Neural cell (in vitro differentiated cells): ENCODE measurements at regions not wholly inside any gene's neighbourhood (a gene's known extent, or its start where the extent isn't known, plus 50 kb on each side); places are given as distances from the start of the nearest gene placed in this dataset.

ENCODE experiments used
- H2AFZ ChIP-seq: fragments of 200-600, 300-800 bp; sonication (generic), shearing (Covaris generic); 2 replicates; pipeline ENCODE4 v1.6.0; 2014; ENCODE audit warnings: low read depth, mild to moderate bottlenecking, antibody characterized with exemption, low read length, moderate library complexity
- H3F3A ChIP-seq: fragments of 200-600 bp; shearing (Covaris generic); 2 replicates; pipeline ENCODE4 v1.6.1; 2016; ENCODE audit warnings: mild to moderate bottlenecking, moderate library complexity, mixed read lengths, antibody characterized with exemption, low read length; ENCODE audit not compliant: insufficient read depth, poor library complexity, severe bottlenecking
- H3K27ac ChIP-seq: fragments of 200-600, 300-800 bp; sonication (generic), shearing (Covaris generic); 2 replicates; pipeline ENCODE4 v1.5.1; 2014; ENCODE audit warnings: mild to moderate bottlenecking, low read length, moderate library complexity
- H3K27me3 ChIP-seq: fragments of 300-800, 200-600 bp; sonication (generic), shearing (Covaris generic); 2 replicates; pipeline ENCODE4 v1.6.0; 2014; ENCODE audit warnings: mild to moderate bottlenecking, low read depth, low read length, moderate library complexity; ENCODE audit not compliant: insufficient read depth
- H3K36me3 ChIP-seq: fragments of 300-800, 200-600 bp; sonication (generic), shearing (Covaris generic); 2 replicates; pipeline ENCODE4 v1.5.1; 2014; ENCODE audit warnings: mild to moderate bottlenecking, antibody characterized with exemption, low read length, moderate library complexity; ENCODE audit not compliant: insufficient read depth
- H3K4me2 ChIP-seq: fragments of 300-800, 200-600 bp; sonication (generic), shearing (Covaris generic); 2 replicates; pipeline ENCODE4 v1.6.0; 2014; ENCODE audit warnings: mild to moderate bottlenecking, low read length
- H3K4me3 ChIP-seq: fragments of 300-800, 200-600 bp; sonication (generic), shearing (Covaris generic); 2 replicates; pipeline ENCODE4 v1.5.1; 2014; ENCODE audit warnings: mild to moderate bottlenecking, low read length, moderate library complexity
- H3K79me2 ChIP-seq: fragments of 200-600 bp; shearing (Covaris generic); replicated peaks from 2 replicates; pipeline ENCODE4 v1.6.0; 2014; ENCODE audit warnings: mild to moderate bottlenecking, low read length, moderate library complexity; ENCODE audit not compliant: insufficient read depth
- H3K9ac ChIP-seq: fragments of 300-800, 200-600 bp; sonication (generic), shearing (Covaris generic); 2 replicates; pipeline ENCODE4 v1.6.1; 2016; ENCODE audit warnings: mild to moderate bottlenecking, low read length, mixed read lengths
- H3K9me2 ChIP-seq: fragments of 200-600 bp; shearing (Covaris generic); 2 replicates; pipeline ENCODE4 v1.6.1; 2016; ENCODE audit warnings: mild to moderate bottlenecking, low read length, mixed read lengths; ENCODE audit not compliant: insufficient read depth
- H3K9me3 ChIP-seq: fragments of 200-600, 300-800 bp; sonication (generic), shearing (Covaris generic); 2 replicates; pipeline ENCODE4 v1.6.1; 2016; ENCODE audit warnings: mild to moderate bottlenecking, mixed run types, low read length, moderate library complexity, mixed read lengths
- H4K20me1 ChIP-seq: fragments of 200-600 bp; shearing (Covaris generic); 2 replicates; pipeline ENCODE4 v1.6.1; 2016; ENCODE audit warnings: mild to moderate bottlenecking, mixed run types; ENCODE audit not compliant: insufficient read depth
- EP300 ChIP-seq: fragments of 450-650 bp; conservative IDR thresholded peaks from 2 replicates; pipeline ENCODE4 v1.6.1; 2014; ENCODE audit warnings: antibody characterized with exemption, mild to moderate bottlenecking, moderate library complexity; ENCODE audit not compliant: poor library complexity, severe bottlenecking
- EZH2 ChIP-seq: fragments of 200-600, 300-800 bp; shearing (Covaris generic), sonication (generic); IDR thresholded peaks from 2 replicates; pipeline ENCODE4 v1.6.1; 2014; ENCODE audit warnings: antibody characterized with exemption, low read length, borderline replicate concordance, mild to moderate bottlenecking; ENCODE audit not compliant: insufficient read depth, poor library complexity, severe bottlenecking
- MXI1 ChIP-seq: fragments of 450-650 bp; conservative IDR thresholded peaks from 2 replicates; pipeline ENCODE4 v1.6.1; 2014; ENCODE audit warnings: antibody characterized with exemption, mild to moderate bottlenecking; ENCODE audit not compliant: poor library complexity, severe bottlenecking
- RAD21 ChIP-seq: fragments of 450-650 bp; conservative IDR thresholded peaks from 2 replicates; pipeline ENCODE4 v1.6.1; 2014; ENCODE audit warnings: antibody characterized with exemption, mild to moderate bottlenecking, moderate library complexity
- SMC3 ChIP-seq: fragments of 450-650 bp; conservative IDR thresholded peaks from 2 replicates; pipeline ENCODE4 v1.6.1; 2014; ENCODE audit warnings: antibody characterized with exemption, mild to moderate bottlenecking, moderate library complexity; ENCODE audit not compliant: poor library complexity
- TAF1 ChIP-seq: IDR thresholded peaks from 2 replicates; pipeline ENCODE4 v1.6.1; 2012; ENCODE audit warnings: low read depth
- TF ChIP-seq, protein P1 (sequence below): fragments of 450-650 bp; IDR thresholded peaks from 2 replicates; pipeline ENCODE4 v1.5.1; 2014; ENCODE audit warnings: antibody characterized with exemption, mild to moderate bottlenecking, moderate library complexity; ENCODE audit not compliant: poor library complexity, severe bottlenecking

GRCh38 chr15:98241032-98241554 lies 280.6 kb downstream of the ARRDC4 start:
- no peak overlapping the region for H2AFZ ChIP-seq
- no peak for TF ChIP-seq MXI1
- no peak for TF ChIP-seq SMC3
- no peak for TF ChIP-seq EP300
- no peak for TF ChIP-seq EZH2
- TF ChIP-seq, protein P1, sequence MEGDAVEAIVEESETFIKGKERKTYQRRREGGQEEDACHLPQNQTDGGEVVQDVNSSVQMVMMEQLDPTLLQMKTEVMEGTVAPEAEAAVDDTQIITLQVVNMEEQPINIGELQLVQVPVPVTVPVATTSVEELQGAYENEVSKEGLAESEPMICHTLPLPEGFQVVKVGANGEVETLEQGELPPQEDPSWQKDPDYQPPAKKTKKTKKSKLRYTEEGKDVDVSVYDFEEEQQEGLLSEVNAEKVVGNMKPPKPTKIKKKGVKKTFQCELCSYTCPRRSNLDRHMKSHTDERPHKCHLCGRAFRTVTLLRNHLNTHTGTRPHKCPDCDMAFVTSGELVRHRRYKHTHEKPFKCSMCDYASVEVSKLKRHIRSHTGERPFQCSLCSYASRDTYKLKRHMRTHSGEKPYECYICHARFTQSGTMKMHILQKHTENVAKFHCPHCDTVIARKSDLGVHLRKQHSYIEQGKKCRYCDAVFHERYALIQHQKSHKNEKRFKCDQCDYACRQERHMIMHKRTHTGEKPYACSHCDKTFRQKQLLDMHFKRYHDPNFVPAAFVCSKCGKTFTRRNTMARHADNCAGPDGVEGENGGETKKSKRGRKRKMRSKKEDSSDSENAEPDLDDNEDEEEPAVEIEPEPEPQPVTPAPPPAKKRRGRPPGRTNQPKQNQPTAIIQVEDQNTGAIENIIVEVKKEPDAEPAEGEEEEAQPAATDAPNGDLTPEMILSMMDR, result no peak

GRCh38 chr15:98257290-98257689 lies 296.8 kb downstream of the ARRDC4 start:
- Histone ChIP-seq H3K4me3 (no peak overlapping the region), H2AFZ (no peak overlapping the region), H3K9ac (no peak overlapping the region), H3K36me3 (no peaks in the 10 kb centered on the region), H3K27me3 (no peaks in the 10 kb centered on the region), H3K79me2 (no peaks in the 10 kb centered on the region), H3F3A (no peaks in the 10 kb centered on the region), H3K9me2 (no peaks in the 10 kb centered on the region), H3K4me2 (no peak overlapping the region), H4K20me1 (no peaks in the 10 kb centered on the region), H3K9me3 (peaks cover 8% of the 10 kb centered on the region), H3K27ac (no peak overlapping the region)
- TF ChIP-seq EP300 (peak; percentile 22), MXI1 (no peak), EZH2 (no peak), SMC3 (no peak)

More at GRCh38 chr15:98241032-98241554, 280.6 kb downstream of the ARRDC4 start:
- H3K4me3 ChIP-seq, result no peak overlapping the region
- no peak overlapping the region for H3K27ac ChIP-seq
- no peak overlapping the region for H3K9ac ChIP-seq
- no peaks in the 10 kb centered on the region for H3K9me3 ChIP-seq
- H3K27me3 ChIP-seq, result no peaks in the 10 kb centered on the region
- H3K9me2 ChIP-seq, result no peaks in the 10 kb centered on the region
- H3K79me2 ChIP-seq, result no peaks in the 10 kb centered on the region
- H4K20me1 ChIP-seq, result no peaks in the 10 kb centered on the region
- no peak overlapping the region for H3K4me2 ChIP-seq
- no peaks in the 10 kb centered on the region for H3F3A ChIP-seq
- H3K36me3 ChIP-seq, result no peaks in the 10 kb centered on the region

GRCh38 chr15:98263787-98264186 lies 303.3 kb downstream of the ARRDC4 start:
- Histone ChIP-seq H3K4me3 (no peak overlapping the region), H3K79me2 (no peaks in the 10 kb centered on the region), H3K4me2 (no peak overlapping the region), H3F3A (no peaks in the 10 kb centered on the region), H3K36me3 (no peaks in the 10 kb centered on the region), H3K9ac (no peak overlapping the region), H3K27ac (no peak overlapping the region), H3K27me3 (no peaks in the 10 kb centered on the region), H3K9me2 (no peaks in the 10 kb centered on the region), H2AFZ (no peak overlapping the region), H3K9me3 (peaks cover 7% of the 10 kb centered on the region), H4K20me1 (no peaks in the 10 kb centered on the region)
- TF ChIP-seq, protein P1, result no peak
- TF ChIP-seq EP300 (no peak), MXI1 (no peak), TAF1 (no peak), RAD21 (no peak)
